Gastrocnemius medialis (tissue), 4 donors: ENCODE measurements at regions not wholly inside any gene's neighbourhood (a gene's known extent, or its start where the extent isn't known, plus 50 kb on each side); places are given as distances from the start of the nearest gene placed in this dataset.
A peak's percentile ranks its signal among the peaks of the same experiment; 100 is the strongest.

ENCODE experiments used
- ATAC-seq, 2 donors: fragments of 150-250 bp; one replicate each; pipeline ENCODE4 v1.9.1; 2016
- DNase-seq, 2 donors: peaks; one replicate each; pipeline ENCODE4 v3.0.0-alpha.2; 2019
- H3K27ac ChIP-seq, 4 donors: fragments of 200-600 bp; sonication (generic); 1 replicate in 1 of 4; 2 replicates in 3 of 4; pipeline ENCODE4 v1.5.1; 2016 to 2018; ENCODE audit warnings: mild to moderate bottlenecking in 2 of 4, moderate library complexity in 1 of 4
- H3K27me3 ChIP-seq, 3 donors: fragments of 200-600 bp; sonication (generic) in 2 of 3; 1 replicate in 1 of 3; 2 replicates in 2 of 3; pipeline versions ENCODE4 v1.5.1 to v1.6.0; 2016 to 2019; ENCODE audit warnings: mild to moderate bottlenecking in 1 of 3, moderate library complexity in 1 of 3
- H3K36me3 ChIP-seq, 2 donors: fragments of 200-600 bp; sonication (generic) in 1 of 2; one replicate each; pipeline ENCODE4 v1.5.1; 2017 to 2018
- H3K4me1 ChIP-seq, 2 donors: fragments of 200-600 bp; sonication (generic) in 1 of 2; one replicate each; pipeline ENCODE4 v1.5.1; 2016 to 2017; ENCODE audit warnings: mild to moderate bottlenecking in 2 of 2
- H3K4me3 ChIP-seq, 4 donors: fragments of 200-600 bp; sonication (generic) in 3 of 4; 1 replicate in 1 of 4; 2 replicates in 3 of 4; pipeline ENCODE4 v1.5.1; 2016 to 2019; ENCODE audit warnings: mild to moderate bottlenecking in 2 of 4
- H3K9me3 ChIP-seq, 3 donors: fragments of 200-600 bp; sonication (generic) in 2 of 3; 1 replicate in 1 of 3; 2 replicates in 2 of 3; pipeline ENCODE4 v1.5.1; 2016 to 2019
- CTCF ChIP-seq, 5 experiments: fragments of 450-650 bp in 3 of 5; fragments of 200-600 bp in 2 of 5; sonication (generic) in 2 of 5; IDR thresholded peaks in 4 of 5; conservative IDR thresholded peaks in 1 of 5; 1 replicate in 4 of 5; 2 replicates in 1 of 5; pipeline ENCODE4 v1.5.1; 2016 to 2019; ENCODE audit warnings: antibody characterized with exemption in 5 of 5, mild to moderate bottlenecking in 3 of 5, moderate library complexity in 3 of 5
- POLR2A ChIP-seq, 2 donors: fragments of 450-650 bp; IDR thresholded peaks; one replicate each; pipeline ENCODE4 v1.6.1; 2017; ENCODE audit warnings: antibody characterized with exemption in 2 of 2, mild to moderate bottlenecking in 2 of 2, moderate library complexity in 2 of 2
- in situ Hi-C, 4 donors: fragments of 200-750 bp; cut with MboI; loops; one replicate each; pipeline versions ENCODE4 v1.15.0 to v1.8.0; 2017; ENCODE audit warnings: low sequenced_read_pairs in 4 of 4
- intact Hi-C: fragments of 100-400 bp; cut with DNase I; formaldehyde crosslinking; loops from one replicate; pipeline ENCODE4 v1.15.1; 2023; ENCODE audit warnings: low total_unique reads

DNA sequence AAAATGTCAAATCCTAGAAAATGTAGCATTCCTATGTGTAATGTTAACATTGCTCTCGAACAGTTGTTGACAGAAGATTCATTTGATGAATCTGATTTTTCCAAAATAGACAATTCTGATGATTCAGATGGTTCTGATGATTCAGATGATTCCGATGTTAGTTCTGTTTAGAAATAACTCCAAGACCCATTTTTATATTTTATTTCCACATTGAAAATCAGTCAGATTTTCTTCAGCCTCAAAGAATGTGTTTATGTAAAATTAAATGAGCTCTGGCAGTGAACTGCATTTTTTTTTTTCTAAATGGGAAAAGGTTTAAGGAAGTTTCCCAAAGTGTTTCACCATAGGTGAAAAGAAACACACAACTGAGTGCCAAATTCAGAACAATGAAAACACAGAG, 136.5 kb downstream of the TSEN15 start:
- H3K9me3 ChIP-seq: no peaks in the 10 kb centered on the region
- no peaks in the 10 kb centered on the region for H3K4me1 ChIP-seq
- no peak overlapping the region for H3K4me3 ChIP-seq
- in situ Hi-C loops: no loop called here
- DNase-seq (no peak), ATAC-seq (no peak)
- intact Hi-C loops: no loop called here
- peaks cover 0 to 7% (median 0%) of the 10 kb centered on the region in 3 donors for H3K27me3 ChIP-seq
- TF ChIP-seq CTCF (IDR thresholded peaks at IDR 0.05 in 4 of 5, conservative IDR thresholded peaks at IDR 0.05 in 1 of 5) (no peak), POLR2A (IDR thresholded peaks at IDR 0.05) (no peak)
- H3K27ac ChIP-seq: no peak overlapping the region
- no peaks in the 10 kb centered on the region for H3K36me3 ChIP-seq

DNA sequence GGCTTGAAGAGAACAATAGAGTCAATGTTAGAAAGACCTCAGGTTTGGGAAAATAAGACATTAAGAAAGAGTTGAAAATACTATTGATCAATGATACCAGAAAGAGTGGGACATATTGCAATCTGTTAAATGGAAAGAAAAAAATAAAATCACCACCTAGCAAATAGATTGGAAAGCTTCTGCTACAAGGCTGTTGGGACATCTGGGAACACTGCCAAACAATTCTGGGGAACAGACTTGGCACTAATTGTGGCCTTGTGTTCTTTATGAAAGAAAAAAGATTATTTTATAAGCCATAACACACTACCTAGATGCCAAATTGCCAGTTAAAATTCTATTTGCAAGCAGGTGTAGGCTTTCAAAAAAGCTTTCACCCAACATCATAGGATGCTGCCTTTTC, 137.8 kb downstream of the TSEN15 start:
- Histone ChIP-seq H3K27ac (no peak overlapping the region), H3K4me3 (no peak overlapping the region), H3K27me3 (peaks cover 0 to 7% (median 0%) of the 10 kb centered on the region in 3 donors), H3K36me3 (no peaks in the 10 kb centered on the region), H3K9me3 (no peaks in the 10 kb centered on the region), H3K4me1 (no peaks in the 10 kb centered on the region)
- DNase-seq (no peak), ATAC-seq (no peak)
- TF ChIP-seq CTCF (IDR thresholded peaks at IDR 0.05 in 4 of 5, conservative IDR thresholded peaks at IDR 0.05 in 1 of 5): no peak
- TF ChIP-seq POLR2A (IDR thresholded peaks at IDR 0.05): no peak
- intact Hi-C loops (no loop called here), in situ Hi-C loops (no loop called here)

GRCh38 chr1:184190616-184191015, 139.1 kb downstream of the TSEN15 start:
- ATAC-seq (no peak), DNase-seq (no peak)
- H3K27ac ChIP-seq: no peak overlapping the region
- no peaks in the 10 kb centered on the region for H3K36me3 ChIP-seq
- H3K4me3 ChIP-seq: no peak overlapping the region
- H3K4me1 ChIP-seq: no peaks in the 10 kb centered on the region
- TF ChIP-seq CTCF (IDR thresholded peaks at IDR 0.05 in 4 of 5, conservative IDR thresholded peaks at IDR 0.05 in 1 of 5) (no peak), POLR2A (IDR thresholded peaks at IDR 0.05) (no peak)
- intact Hi-C loops: no loop called here
- H3K9me3 ChIP-seq: no peaks in the 10 kb centered on the region
- in situ Hi-C loops: no loop called here
- peaks cover 0 to 7% (median 0%) of the 10 kb centered on the region in 3 donors for H3K27me3 ChIP-seq

- H3K27ac ChIP-seq: no peak overlapping the region
- H3K4me1 ChIP-seq: no peaks in the 10 kb centered on the region
- intact Hi-C loops: no loop called here
- no peaks in the 10 kb centered on the region for H3K36me3 ChIP-seq
- H3K4me3 ChIP-seq: no peak overlapping the region
- TF ChIP-seq CTCF (IDR thresholded peaks at IDR 0.05 in 4 of 5, conservative IDR thresholded peaks at IDR 0.05 in 1 of 5): no peak
- TF ChIP-seq POLR2A (IDR thresholded peaks at IDR 0.05): no peak
- no peak for ATAC-seq
- H3K9me3 ChIP-seq: no peaks in the 10 kb centered on the region
- DNase-seq: peak in 1 of 2 donors; percentile 12
- peaks cover 0 to 7% (median 0%) of the 10 kb centered on the region in 3 donors for H3K27me3 ChIP-seq
- in situ Hi-C loops: no loop called here
Observed at GRCh38 chr1:184191181-184191621, 139.7 kb downstream of the TSEN15 start.

GRCh38 chr1:184192796-184193195, 141.3 kb downstream of the TSEN15 start:
- Histone ChIP-seq H3K27ac (no peak overlapping the region), H3K4me3 (no peak overlapping the region), H3K9me3 (no peaks in the 10 kb centered on the region), H3K36me3 (no peaks in the 10 kb centered on the region), H3K27me3 (peaks cover 0 to 7% (median 0%) of the 10 kb centered on the region in 3 donors), H3K4me1 (no peaks in the 10 kb centered on the region)
- ATAC-seq (no peak), DNase-seq (no peak)
- intact Hi-C loops (no loop called here), in situ Hi-C loops (no loop called here)
- TF ChIP-seq CTCF (IDR thresholded peaks at IDR 0.05 in 4 of 5, conservative IDR thresholded peaks at IDR 0.05 in 1 of 5) (no peak), POLR2A (IDR thresholded peaks at IDR 0.05) (no peak)
